PC-3 (cell line): ENCODE measurements at regions not wholly inside any gene's neighbourhood (a gene's known extent, or its start where the extent isn't known, plus 50 kb on each side); places are given as distances from the start of the nearest gene placed in this dataset.

Source experiments
- EZH2 ChIP-seq: fragments of 300-600 bp; sonication (generic); IDR thresholded peaks from one replicate; pipeline ENCODE4 v1.6.1; 2017; ENCODE audit warnings: antibody characterized with exemption, mild to moderate bottlenecking, low read length; ENCODE audit not compliant: unreplicated experiment
- EZH2phosphoT487 ChIP-seq: fragments of 300-600 bp; sonication (generic); IDR thresholded peaks from 2 replicates; pipeline ENCODE4 v1.6.1; 2018; ENCODE audit warnings: mild to moderate bottlenecking, antibody characterized with exemption, low read length, borderline replicate concordance
- TF ChIP-seq, protein P1 (sequence below): fragments of 300-600 bp; sonication (generic); conservative IDR thresholded peaks from 2 replicates; pipeline ENCODE4 v1.5.1; 2017; ENCODE audit warnings: antibody characterized with exemption, low read depth, mild to moderate bottlenecking, low read length

DNA sequence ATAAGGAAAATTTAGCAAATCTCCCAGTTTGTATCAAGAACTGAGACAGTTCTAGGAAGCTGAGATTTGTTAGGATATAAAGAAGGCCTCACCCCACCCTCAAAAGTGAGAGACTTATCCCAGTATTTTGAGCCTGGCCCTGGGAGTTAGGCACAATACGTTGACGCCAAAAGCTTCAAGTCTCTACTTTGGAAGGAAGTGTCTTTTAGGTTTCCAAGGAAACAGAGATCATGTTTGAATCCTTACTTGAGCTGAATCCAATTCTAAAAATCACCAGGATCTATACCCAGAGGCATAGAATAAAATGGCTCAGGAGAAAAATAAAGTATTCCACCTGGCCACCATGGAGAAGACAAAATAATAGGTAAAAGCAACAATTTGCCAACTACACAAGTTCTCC, 115.9 kb upstream of the NRG3 start:
- TF ChIP-seq, protein P1, sequence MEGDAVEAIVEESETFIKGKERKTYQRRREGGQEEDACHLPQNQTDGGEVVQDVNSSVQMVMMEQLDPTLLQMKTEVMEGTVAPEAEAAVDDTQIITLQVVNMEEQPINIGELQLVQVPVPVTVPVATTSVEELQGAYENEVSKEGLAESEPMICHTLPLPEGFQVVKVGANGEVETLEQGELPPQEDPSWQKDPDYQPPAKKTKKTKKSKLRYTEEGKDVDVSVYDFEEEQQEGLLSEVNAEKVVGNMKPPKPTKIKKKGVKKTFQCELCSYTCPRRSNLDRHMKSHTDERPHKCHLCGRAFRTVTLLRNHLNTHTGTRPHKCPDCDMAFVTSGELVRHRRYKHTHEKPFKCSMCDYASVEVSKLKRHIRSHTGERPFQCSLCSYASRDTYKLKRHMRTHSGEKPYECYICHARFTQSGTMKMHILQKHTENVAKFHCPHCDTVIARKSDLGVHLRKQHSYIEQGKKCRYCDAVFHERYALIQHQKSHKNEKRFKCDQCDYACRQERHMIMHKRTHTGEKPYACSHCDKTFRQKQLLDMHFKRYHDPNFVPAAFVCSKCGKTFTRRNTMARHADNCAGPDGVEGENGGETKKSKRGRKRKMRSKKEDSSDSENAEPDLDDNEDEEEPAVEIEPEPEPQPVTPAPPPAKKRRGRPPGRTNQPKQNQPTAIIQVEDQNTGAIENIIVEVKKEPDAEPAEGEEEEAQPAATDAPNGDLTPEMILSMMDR: no peak
- TF ChIP-seq EZH2 (no peak), EZH2phosphoT487 (no peak)
